ENCODE measurements at regions not wholly inside any gene's neighbourhood (a gene's known extent, or its start where the extent isn't known, plus 50 kb on each side); places are given as distances from the start of the nearest gene placed in this dataset.

DNA sequence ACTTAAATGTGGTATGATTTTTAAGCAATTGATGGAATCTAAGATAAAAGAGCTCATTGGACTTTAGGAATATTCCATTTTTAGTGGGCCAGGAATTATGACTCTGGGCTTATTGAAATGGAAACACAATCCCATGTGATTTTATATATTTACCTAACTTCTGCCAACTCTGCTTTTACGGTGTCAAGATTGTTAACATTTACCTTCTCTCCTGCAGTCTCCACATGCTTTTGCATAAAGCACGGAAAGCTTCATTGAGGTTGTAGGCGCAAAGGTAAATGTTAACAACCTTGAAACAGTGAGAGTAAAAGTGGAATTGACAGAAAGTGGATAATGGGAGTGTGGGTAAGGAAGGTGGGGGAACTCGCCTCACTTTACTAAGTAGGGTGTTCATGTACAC is 468.1 kb downstream of the PMP22 start:
- DNase-seq = no peak

GRCh38 chr17:14794961-14795360 is 470.2 kb downstream of the PMP22 start:
- DNase-seq = no peak

DNA sequence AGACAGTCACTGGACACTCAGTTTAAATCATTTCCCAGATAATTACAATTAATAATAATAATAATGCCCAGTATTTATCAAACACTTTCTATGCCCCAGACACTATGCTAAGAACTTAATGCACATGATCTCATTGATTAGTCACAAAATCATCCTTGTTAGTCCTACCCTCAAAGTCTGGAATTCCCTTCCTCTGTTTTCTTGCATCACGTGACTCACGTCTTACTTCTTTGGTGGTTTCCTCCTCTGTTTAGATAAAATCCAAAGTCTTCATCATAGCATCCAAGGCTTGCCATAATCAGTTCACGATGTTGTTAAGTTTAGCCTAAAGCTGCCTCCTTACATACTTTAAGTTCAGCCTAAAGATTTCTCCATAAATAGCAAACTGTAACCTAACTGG is 471.9 kb downstream of the PMP22 start:
- DNase-seq = no peak

GRCh38 chr17:14792746-14793145 is 472.4 kb downstream of the PMP22 start:
- DNase-seq = no peak

- DNase-seq = no peak
Measured at GRCh38 chr17:14791221-14791620, 473.9 kb downstream of the PMP22 start.

DNA sequence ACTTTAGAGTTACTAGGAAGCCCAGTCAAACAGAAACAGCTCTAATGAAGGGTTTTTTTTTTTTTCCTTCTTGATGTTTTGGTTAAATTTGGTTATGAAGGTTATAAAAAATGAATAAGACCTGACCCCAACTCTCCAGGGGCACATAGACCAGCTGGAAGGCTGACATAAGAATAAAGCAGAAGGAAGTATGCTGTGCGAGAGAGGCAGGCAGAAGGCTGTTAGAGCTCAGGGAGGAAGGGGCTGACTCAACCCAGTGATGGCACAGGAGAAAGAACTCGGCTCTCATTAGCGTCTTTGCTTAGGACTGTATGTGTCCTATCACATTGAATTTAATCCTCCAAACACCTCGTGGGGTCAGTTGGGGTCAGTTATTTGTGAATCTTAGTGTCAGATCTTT is 474.6 kb downstream of the PMP22 start:
- no peak for DNase-seq

- no peak for DNase-seq
Measured at GRCh38 chr17:14784997-14785696, 480.0 kb downstream of the PMP22 start.

DNA sequence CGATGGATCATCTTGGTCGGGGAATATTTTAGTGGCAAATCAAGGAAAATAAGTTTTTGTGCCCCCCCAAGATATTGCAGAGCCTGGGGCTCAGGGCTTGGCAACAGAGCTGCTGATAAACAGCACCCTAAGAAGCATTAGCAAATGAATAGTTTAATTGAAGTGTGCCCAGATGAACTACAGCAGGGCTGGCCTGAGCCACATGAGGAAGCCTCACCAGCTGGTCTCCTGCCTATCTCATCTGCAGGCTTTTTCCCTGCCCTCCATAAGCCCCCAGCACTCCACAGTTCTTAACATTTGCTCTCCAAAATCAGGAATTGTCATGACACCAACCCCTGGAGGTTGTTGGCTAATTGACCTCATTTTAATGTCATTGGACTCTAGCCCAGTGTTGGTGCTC is 480.2 kb downstream of the HS3ST3B1 start:
- DNase-seq = no peak

DNA sequence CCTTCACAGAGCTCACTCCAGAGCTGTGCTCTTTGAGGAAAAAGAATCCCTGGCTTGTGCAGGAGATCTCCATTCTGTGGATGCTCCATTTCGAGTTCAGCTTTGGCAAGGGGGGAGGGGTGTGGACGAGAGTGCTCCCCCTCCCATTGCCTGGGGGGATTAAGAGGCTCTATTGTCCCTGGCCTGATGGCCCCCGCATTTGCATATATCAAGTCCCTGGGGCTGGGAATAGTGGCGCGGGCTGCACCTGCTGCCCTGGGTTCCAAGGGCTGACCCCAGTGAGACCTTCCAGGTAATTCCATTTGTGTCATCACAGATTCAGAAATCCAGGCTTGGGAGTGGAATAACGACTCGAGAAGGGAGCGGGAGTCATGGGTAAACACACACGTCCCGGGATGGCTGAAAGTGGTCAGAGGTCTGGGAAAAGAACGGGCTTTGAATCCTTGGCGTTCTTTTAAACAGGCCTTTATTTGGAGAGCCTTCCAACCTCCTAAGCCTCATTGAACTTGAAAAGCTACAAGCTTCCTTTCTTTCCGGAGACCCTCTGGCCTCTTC is 479.3 kb downstream of the HS3ST3B1 start:
- DNase-seq = no peak

GRCh38 chr17:14779241-14779640 is 478.4 kb downstream of the HS3ST3B1 start:
- DNase-seq = no peak

DNA sequence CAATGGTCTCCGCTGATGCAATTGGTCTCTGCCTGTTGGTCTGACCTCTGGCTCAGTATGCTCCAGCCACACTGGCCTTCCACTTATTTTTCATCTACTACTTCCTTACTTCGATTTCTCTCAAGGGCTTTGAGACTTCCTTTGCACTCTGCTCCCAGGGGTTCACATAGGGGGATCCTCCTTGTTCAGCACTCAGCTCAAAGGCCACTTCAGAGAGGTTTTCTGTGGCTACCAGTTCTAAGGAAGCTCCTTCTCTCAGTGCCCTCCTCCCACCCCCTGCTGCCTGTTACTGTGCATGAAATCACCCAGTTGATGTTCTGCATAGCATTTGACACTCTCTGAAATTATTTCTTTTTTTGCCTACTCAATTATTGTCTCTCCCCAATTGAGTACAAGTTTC is 476.4 kb downstream of the HS3ST3B1 start:
- DNase-seq = no peak

DNA sequence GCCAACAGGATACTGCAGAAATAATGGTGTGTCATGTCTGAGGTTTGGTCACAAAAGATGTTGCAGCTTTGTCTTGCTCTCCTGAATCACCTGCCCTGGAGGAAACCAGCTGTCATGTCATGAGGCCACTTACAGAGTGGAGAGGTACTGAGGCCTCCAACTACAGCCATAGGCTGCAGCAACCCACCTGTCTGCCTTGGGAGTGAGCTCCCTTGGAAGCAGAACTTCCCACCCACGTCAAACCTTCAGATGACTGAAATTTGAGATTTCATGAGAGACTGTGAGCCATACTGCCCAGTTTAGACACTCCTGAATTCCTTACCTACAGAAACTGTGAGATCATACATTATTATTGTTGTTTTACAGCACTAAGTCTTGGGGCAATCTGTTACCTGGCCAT is 475.9 kb downstream of the HS3ST3B1 start:
- no peak for DNase-seq

- DNase-seq = no peak
Measured at GRCh38 chr17:14775731-14776492, 475.0 kb downstream of the HS3ST3B1 start.

DNA sequence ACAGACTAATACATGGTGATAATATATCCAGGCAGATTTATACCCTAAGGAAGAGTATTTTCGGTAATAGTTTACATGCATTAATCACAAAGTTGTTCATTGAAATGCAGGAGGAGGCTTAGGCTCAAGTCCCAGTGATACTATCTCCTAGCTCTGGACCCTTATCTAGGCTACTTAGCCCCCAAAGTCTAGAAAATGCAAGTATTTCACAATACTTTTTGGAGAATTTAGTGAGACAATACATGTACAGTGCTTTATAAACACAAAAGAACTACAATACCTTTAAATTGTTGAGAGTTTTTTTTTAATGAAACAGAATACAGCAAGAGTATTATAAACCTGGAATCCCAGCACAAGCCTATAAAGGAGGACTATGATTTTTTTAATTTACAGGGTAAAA is 473.9 kb downstream of the HS3ST3B1 start:
- DNase-seq = no peak

GRCh38 chr17:14772776-14773175 is 471.9 kb downstream of the HS3ST3B1 start:
- no peak for DNase-seq

- no peak for DNase-seq
Measured at GRCh38 chr17:14771543-14771942, 470.7 kb downstream of the HS3ST3B1 start.

DNA sequence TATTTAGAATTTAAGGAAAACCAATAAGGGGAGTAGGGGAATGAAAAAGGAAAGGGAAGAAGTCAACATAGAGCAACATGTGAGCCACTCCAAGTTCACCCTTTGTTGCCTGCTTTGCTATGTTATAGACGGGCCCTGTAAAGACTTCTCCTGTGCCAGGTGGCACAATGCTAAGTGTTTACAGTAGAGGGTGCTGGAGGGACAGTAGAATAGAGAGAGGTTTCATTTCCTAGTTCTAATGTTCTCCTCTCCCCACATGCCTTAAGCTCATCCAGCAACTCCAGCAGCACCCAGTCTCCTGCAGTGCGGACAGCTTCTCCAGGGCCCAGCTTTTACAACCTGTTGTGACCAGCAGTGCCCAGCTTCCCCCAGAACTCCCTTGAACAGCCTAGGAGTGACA is 468.0 kb downstream of the HS3ST3B1 start:
- no peak for DNase-seq

GRCh38 chr17:14762736-14763479 is 462.0 kb downstream of the HS3ST3B1 start:
- DNase-seq = no peak

- no peak for DNase-seq
Measured at GRCh38 chr17:14760719-14761411, 460.0 kb downstream of the HS3ST3B1 start.

- no peak for DNase-seq
Measured at GRCh38 chr17:14760212-14760611, 459.3 kb downstream of the HS3ST3B1 start.

GRCh38 chr17:14759325-14759724 is 458.4 kb downstream of the HS3ST3B1 start:
- no peak for DNase-seq

GRCh38 chr17:14756479-14756878 is 455.6 kb downstream of the HS3ST3B1 start:
- no peak for DNase-seq

DNA sequence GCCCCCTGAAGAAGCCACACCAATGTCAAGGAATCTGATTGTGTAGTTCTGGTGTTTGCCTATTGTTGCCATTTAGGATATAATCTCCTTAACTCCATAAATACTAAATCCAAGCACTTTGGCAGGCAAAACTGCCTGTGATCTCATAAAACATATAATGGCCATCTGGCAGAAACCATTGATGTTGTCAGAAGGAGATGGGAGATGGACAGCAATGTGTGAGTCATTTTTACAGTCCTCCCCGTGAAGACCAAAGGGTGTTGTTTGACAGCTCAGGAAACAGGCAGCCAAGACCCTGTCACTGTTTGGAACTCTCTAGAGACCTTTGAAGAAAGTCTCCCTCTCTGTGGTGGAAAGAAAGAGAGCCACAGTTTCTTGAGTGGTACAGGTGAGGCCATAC is 454.1 kb downstream of the HS3ST3B1 start:
- DNase-seq = no peak

All from NK-92 treated with Interleukin-12 subunit alpha and Interleukin-12 subunit beta, amount 100 ng/mL, for 24 hours (cell line).